ENCODE measurements at regions not wholly inside any gene's neighbourhood (a gene's known extent, or its start where the extent isn't known, plus 50 kb on each side); places are given as distances from the start of the nearest gene placed in this dataset.

- no peak for DNase-seq (ENCODE audit: low read depth)
- H3K4me3 ChIP-seq (ENCODE audit: control insufficient read depth, low read depth, low read length), result no peak overlapping the region
- TF ChIP-seq, protein P1, sequence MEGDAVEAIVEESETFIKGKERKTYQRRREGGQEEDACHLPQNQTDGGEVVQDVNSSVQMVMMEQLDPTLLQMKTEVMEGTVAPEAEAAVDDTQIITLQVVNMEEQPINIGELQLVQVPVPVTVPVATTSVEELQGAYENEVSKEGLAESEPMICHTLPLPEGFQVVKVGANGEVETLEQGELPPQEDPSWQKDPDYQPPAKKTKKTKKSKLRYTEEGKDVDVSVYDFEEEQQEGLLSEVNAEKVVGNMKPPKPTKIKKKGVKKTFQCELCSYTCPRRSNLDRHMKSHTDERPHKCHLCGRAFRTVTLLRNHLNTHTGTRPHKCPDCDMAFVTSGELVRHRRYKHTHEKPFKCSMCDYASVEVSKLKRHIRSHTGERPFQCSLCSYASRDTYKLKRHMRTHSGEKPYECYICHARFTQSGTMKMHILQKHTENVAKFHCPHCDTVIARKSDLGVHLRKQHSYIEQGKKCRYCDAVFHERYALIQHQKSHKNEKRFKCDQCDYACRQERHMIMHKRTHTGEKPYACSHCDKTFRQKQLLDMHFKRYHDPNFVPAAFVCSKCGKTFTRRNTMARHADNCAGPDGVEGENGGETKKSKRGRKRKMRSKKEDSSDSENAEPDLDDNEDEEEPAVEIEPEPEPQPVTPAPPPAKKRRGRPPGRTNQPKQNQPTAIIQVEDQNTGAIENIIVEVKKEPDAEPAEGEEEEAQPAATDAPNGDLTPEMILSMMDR (IDR thresholded peaks at IDR 0.05; ENCODE audit: control insufficient read depth, insufficient read depth, low read depth, low read length, missing control alignments), result no peak
Observed at GRCh38 chr1:70714149-70714548, 303.1 kb downstream of the CTH start.

GRCh38 chr1:70717211-70717610 is 306.1 kb downstream of the CTH start:
- H3K4me3 ChIP-seq (ENCODE audit: control insufficient read depth, low read depth, low read length), result no peak overlapping the region
- TF ChIP-seq, protein P1 (IDR thresholded peaks at IDR 0.05; ENCODE audit: control insufficient read depth, insufficient read depth, low read depth, low read length, missing control alignments), result no peak
- DNase-seq (ENCODE audit: low read depth), result no peak

- no peak for DNase-seq (ENCODE audit: low read depth)
- TF ChIP-seq, protein P1 (IDR thresholded peaks at IDR 0.05; ENCODE audit: control insufficient read depth, insufficient read depth, low read depth, low read length, missing control alignments), result no peak
- no peak overlapping the region for H3K4me3 ChIP-seq (ENCODE audit: control insufficient read depth, low read depth, low read length)
Observed at GRCh38 chr1:70717656-70718055, 306.6 kb downstream of the CTH start.

- TF ChIP-seq, protein P1 (IDR thresholded peaks at IDR 0.05; ENCODE audit: control insufficient read depth, insufficient read depth, low read depth, low read length, missing control alignments), result no peak
- DNase-seq (ENCODE audit: low read depth), result no peak
- H3K4me3 ChIP-seq (ENCODE audit: control insufficient read depth, low read depth, low read length), result no peak overlapping the region
Observed at GRCh38 chr1:70718086-70718630, 307.1 kb downstream of the CTH start.

GRCh38 chr1:70719154-70719553 is 308.1 kb downstream of the CTH start:
- H3K4me3 ChIP-seq (ENCODE audit: control insufficient read depth, low read depth, low read length), result no peak overlapping the region
- TF ChIP-seq, protein P1 (IDR thresholded peaks at IDR 0.05; ENCODE audit: control insufficient read depth, insufficient read depth, low read depth, low read length, missing control alignments), result no peak
- no peak for DNase-seq (ENCODE audit: low read depth)

DNA sequence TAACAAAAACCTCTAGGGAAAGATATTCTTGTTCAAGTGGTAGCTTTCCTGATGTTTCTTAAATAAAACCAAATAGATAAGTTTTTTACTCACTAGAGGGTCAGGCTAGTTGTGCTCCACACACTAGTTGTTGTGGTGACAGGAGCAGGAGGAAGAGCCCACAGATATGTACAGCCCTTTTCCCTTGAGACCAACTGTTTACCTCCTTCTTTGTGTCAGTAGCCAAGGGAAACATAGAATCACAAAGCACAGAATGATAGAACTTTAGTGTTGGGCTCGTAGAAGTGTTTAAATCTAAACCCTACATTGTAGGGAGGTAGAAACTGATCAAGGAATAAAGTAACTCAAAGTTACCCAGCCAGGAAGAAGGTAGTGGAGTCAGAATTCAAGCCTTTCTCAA is 309.0 kb downstream of the CTH start:
- H3K4me3 ChIP-seq (ENCODE audit: control insufficient read depth, low read depth, low read length), result no peak overlapping the region
- DNase-seq (ENCODE audit: low read depth), result no peak
- TF ChIP-seq, protein P1 (IDR thresholded peaks at IDR 0.05; ENCODE audit: control insufficient read depth, insufficient read depth, low read depth, low read length, missing control alignments), result no peak

DNA sequence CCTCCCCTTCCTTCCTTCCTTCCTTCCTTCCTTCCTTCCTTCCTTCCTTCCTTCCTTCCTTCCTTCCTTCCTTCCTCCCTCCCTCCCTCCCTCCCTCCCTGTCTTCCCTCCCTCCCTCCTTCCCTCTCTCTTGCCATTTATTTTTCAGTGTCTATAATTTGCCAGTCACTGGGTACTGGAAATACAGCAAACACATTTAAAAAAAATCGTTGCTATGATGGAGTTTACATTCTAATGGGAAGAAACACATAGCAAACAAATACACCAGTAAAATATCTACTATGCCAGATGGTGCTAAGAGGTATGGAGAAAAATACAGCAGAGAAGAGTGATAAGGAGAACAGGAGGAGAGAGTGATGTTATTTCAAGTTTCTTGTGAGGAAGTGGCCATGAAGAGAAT is 309.5 kb downstream of the CTH start:
- H3K4me3 ChIP-seq (ENCODE audit: control insufficient read depth, low read depth, low read length), result no peak overlapping the region
- DNase-seq (ENCODE audit: low read depth), result no peak
- TF ChIP-seq, protein P1 (IDR thresholded peaks at IDR 0.05; ENCODE audit: control insufficient read depth, insufficient read depth, low read depth, low read length, missing control alignments), result no peak
